HepG2 (cell line): ENCODE measurements at regions not wholly inside any gene's neighbourhood (a gene's known extent, or its start where the extent isn't known, plus 50 kb on each side); places are given as distances from the start of the nearest gene placed in this dataset.

Experiments
- ATAC-seq: fragments of 200-7000 bp; cut with Tn5 transposase; 3 replicates; pipeline ENCODE4 v1.9.1; 2020; ENCODE audit warnings: mild to moderate bottlenecking, moderate library complexity
- BruUV-seq: library from RNA; stranded (reverse); fragments of 400-500 nt; replicated peaks from 2 replicates; lab custom pipeline; 2021; lab: Mats Ljungman, UMichigan
- CTCF ChIA-PET: fragments of 300-600 bp; formaldehyde crosslinking; extraction: SDS; loops from one replicate; lab custom pipeline; 2021; ENCODE audit warnings: low total read pairs, inconsistent platforms, low intra/inter-chr PET ratio; lab: Yijun Ruan, JAX
- POLR2A ChIA-PET: fragments of 350-600 bp; sonication (Branson Sonifier 250); formaldehyde crosslinking; loops from one replicate; lab custom pipeline; 2020; ENCODE audit warnings: antibody characterized with exemption, inconsistent platforms; lab: Yijun Ruan, JAX
- DNase-seq: peaks from one replicate; pipeline ENCODE4 v3.0.0-alpha.2; 2015; ENCODE audit warnings: low spot score
- FAIRE-seq: peaks from 3 replicates; lab custom pipeline; 2011; peaks lifted over from hg19 to GRCh38; lab: Jason Lieb, UNC
- H2AFZ ChIP-seq: one replicate; pipeline ENCODE4 v1.6.1; 2011; ENCODE audit warnings: low read length, inconsistent platforms
- H3K27ac ChIP-seq: fragments of 300-600 bp; 3 replicates; pipeline ENCODE4 v1.8.0; 2011; ENCODE audit warnings: mixed run types, mild to moderate bottlenecking, mixed read lengths, low read length, inconsistent platforms; ENCODE audit not compliant: insufficient read depth; ENCODE audit errors: extremely low read length
- H3K27me3 ChIP-seq, 2 experiments: fragments of 200-600 bp in 1 of 2; 2 replicates in 1 of 2; 3 replicates in 1 of 2; pipeline versions ENCODE4 v1.6.0 to v1.8.0; 2011; ENCODE audit warnings: low read length in 2 of 2, mild to moderate bottlenecking in 2 of 2, moderate library complexity in 2 of 2, inconsistent platforms in 1 of 2; ENCODE audit not compliant: insufficient read depth in 2 of 2, control insufficient read depth in 1 of 2
- H3K36me3 ChIP-seq, 2 experiments: fragments of 200-600 bp in 1 of 2; replicated peaks in 1 of 2; 2 replicates in 1 of 2; 3 replicates in 1 of 2; pipeline versions ENCODE4 v1.5.1 to v1.8.0; 2011; ENCODE audit warnings: low read length in 2 of 2, inconsistent platforms in 1 of 2; ENCODE audit not compliant: insufficient read depth in 2 of 2, control insufficient read depth in 1 of 2
- H3K4me1 ChIP-seq: 2 replicates; pipeline ENCODE4 v1.5.1; 2012; ENCODE audit warnings: low read length, inconsistent platforms; ENCODE audit not compliant: insufficient read depth
- H3K4me2 ChIP-seq: 2 replicates; pipeline ENCODE4 v1.6.0; 2011; ENCODE audit warnings: low read depth, low read length, inconsistent platforms
- H3K4me3 ChIP-seq, 3 experiments: fragments of 200-600 bp in 1 of 3; sonication (generic), shearing (Covaris generic) in 1 of 3; replicated peaks in 1 of 3; 2 replicates each; pipeline ENCODE4 v1.5.1; 2011 to 2016; ENCODE audit warnings: low read length in 3 of 3, inconsistent platforms in 2 of 3, low read depth in 2 of 3, mild to moderate bottlenecking in 2 of 3, control low read depth in 1 of 3, mixed read lengths in 1 of 3; ENCODE audit not compliant: insufficient read depth in 1 of 3
- H3K79me2 ChIP-seq: one replicate; pipeline ENCODE4 v1.6.1; 2011; ENCODE audit warnings: low read length, inconsistent platforms; ENCODE audit not compliant: insufficient read depth
- H3K9ac ChIP-seq: 2 replicates; pipeline ENCODE4 v1.6.0; 2011; ENCODE audit warnings: mild to moderate bottlenecking, low read depth, low read length, inconsistent platforms; ENCODE audit not compliant: insufficient read depth
- H3K9me3 ChIP-seq: 2 replicates; pipeline ENCODE4 v1.5.1; 2012; ENCODE audit warnings: mild to moderate bottlenecking, low read length
- H4K20me1 ChIP-seq: 2 replicates; pipeline ENCODE4 v1.6.0; 2011; ENCODE audit warnings: inconsistent platforms, mild to moderate bottlenecking, low read length, moderate library complexity; ENCODE audit not compliant: insufficient read depth
- CREB3 ChIP-seq: sonication (generic); formaldehyde crosslinking; IDR thresholded peaks from 2 replicates; pipeline ENCODE4 v1.5.0; 2020; ENCODE audit warnings: missing genetic modification reagents
- PAWR ChIP-seq: sonication (generic); formaldehyde crosslinking; IDR thresholded peaks from 2 replicates; pipeline ENCODE4 v1.4.0; 2020; ENCODE audit warnings: missing genetic modification reagents, mild to moderate bottlenecking, borderline replicate concordance
- TCF12 ChIP-seq, 2 experiments: fragments of 450-650 bp in 1 of 2; sonication (generic) in 1 of 2; formaldehyde crosslinking in 1 of 2; IDR thresholded peaks; 2 replicates each; pipeline versions ENCODE4 v1.6.1 to v1.8.0; 2017 to 2022; ENCODE audit warnings: antibody characterized with exemption in 1 of 2, mild to moderate bottlenecking in 1 of 2, missing genetic modification reagents in 1 of 2, moderate library complexity in 1 of 2
- ZNF337 ChIP-seq: sonication (generic); formaldehyde crosslinking; IDR thresholded peaks from 2 replicates; pipeline ENCODE4 v1.5.1; 2020; ENCODE audit warnings: missing genetic modification reagents, low read depth, mild to moderate bottlenecking, borderline replicate concordance
- ZNF713 ChIP-seq: sonication (generic); formaldehyde crosslinking; IDR thresholded peaks from 2 replicates; pipeline ENCODE4 v1.4.0; 2020; ENCODE audit warnings: mild to moderate bottlenecking, missing genetic modification reagents
- ZZZ3 ChIP-seq: sonication (generic); formaldehyde crosslinking; IDR thresholded peaks from 2 replicates; pipeline ENCODE4 v1.4.0; 2020; ENCODE audit warnings: missing genetic modification reagents, mild to moderate bottlenecking, borderline replicate concordance
- WGBS: methylation state at CpG from one replicate; pipeline ENCODE4 v1.1.6; 2017; ENCODE audit warnings: low lambda C conversion rate; 5-methylcytosine and 5-hydroxymethylcytosine counted together
- in situ Hi-C: cut with HindIII; loops from 2 replicates; pipeline ENCODE4 v1.10.0; 2017; ENCODE audit warnings: low pct_unique_long_range_greater_than_20kb; ENCODE audit not compliant: extremely low pct_ligation_motif_present
- intact Hi-C: fragments of 100-400 bp; cut with micrococcal nuclease; formaldehyde crosslinking; loops from one replicate; pipeline ENCODE4 v1.10.0; 2022; ENCODE audit not compliant: unreplicated experiment
- TF ChIP-seq, protein P1 (sequence below): sonication (generic); formaldehyde crosslinking; IDR thresholded peaks from 2 replicates; pipeline ENCODE4 v1.8.1; 2023; ENCODE audit warnings: mild to moderate bottlenecking, missing genetic modification reagents

DNA sequence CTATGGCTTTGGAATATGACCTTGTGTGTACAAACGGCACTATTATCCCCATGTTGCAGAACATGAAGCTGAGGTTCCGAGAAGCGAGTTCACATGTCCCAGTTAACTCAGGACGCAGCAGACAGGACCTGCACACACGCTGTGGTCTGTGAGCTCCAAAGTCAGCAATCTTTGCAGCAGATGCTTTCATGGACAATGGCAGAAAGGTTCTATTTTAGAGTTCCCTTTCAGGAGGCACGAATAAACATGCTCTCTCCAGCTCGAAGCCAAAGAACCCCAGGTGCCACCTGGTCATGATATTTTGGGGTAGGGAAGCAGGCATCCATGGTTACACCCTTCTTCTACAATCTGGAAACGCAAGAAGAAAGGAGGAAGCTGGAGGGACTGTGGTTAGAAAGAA lies 412.0 kb downstream of the TMEM114 start (continued):
- TF ChIP-seq ZNF337 (CRISPR knock-in tag) (no peak), TCF12 (IDR thresholded peaks at IDR 0.05) (no peak), TCF12 (CRISPR knock-in tag; IDR thresholded peaks at IDR 0.05) (no peak), CREB3 (CRISPR knock-in tag) (no peak), PAWR (CRISPR knock-in tag) (no peak)

- H3K79me2 ChIP-seq: no peaks in the 10 kb centered on the region
- no peak overlapping the region for H2AFZ ChIP-seq
- H3K4me3 ChIP-seq: no peak overlapping the region
- peaks cover 12% of the 10 kb centered on the region for H3K4me1 ChIP-seq
- no peak overlapping the region for H3K9ac ChIP-seq
- in situ Hi-C loops (no loop called here), intact Hi-C loops (no loop called here)
- DNase-seq: no peak
- TF ChIP-seq ZNF713 (CRISPR knock-in tag) (no peak), ZZZ3 (CRISPR knock-in tag) (no peak)
- TF ChIP-seq, protein P1, sequence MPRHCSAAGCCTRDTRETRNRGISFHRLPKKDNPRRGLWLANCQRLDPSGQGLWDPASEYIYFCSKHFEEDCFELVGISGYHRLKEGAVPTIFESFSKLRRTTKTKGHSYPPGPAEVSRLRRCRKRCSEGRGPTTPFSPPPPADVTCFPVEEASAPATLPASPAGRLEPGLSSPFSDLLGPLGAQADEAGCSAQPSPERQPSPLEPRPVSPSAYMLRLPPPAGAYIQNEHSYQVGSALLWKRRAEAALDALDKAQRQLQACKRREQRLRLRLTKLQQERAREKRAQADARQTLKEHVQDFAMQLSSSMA (CRISPR knock-in tag): no peak
- no TSS peak for BruUV-seq
- no peaks in the 10 kb centered on the region for H3K9me3 ChIP-seq
- peaks cover 4 to 14% of the 10 kb centered on the region in 2 experiments; a peak in 4 of 5 replicates for H3K27me3 ChIP-seq
- H3K36me3 ChIP-seq: no peaks in the 10 kb centered on the region
- WGBS: 5% methylated on average over 3 of the region's 3 CpGs
- POLR2A ChIA-PET: no interaction called here
- ATAC-seq: no peak
- no peak for FAIRE-seq
- H3K27ac ChIP-seq: no peak overlapping the region
- no peak overlapping the region for H3K4me2 ChIP-seq
- H4K20me1 ChIP-seq: no peaks in the 10 kb centered on the region
- CTCF ChIA-PET: no interaction called here
These were observed 414.9 kb downstream of the TMEM114 start for GRCh38 chr16:8175411-8175810.
